ENCODE measurements at regions not wholly inside any gene's neighbourhood (a gene's known extent, or its start where the extent isn't known, plus 50 kb on each side); places are given as distances from the start of the nearest gene placed in this dataset.

DNA sequence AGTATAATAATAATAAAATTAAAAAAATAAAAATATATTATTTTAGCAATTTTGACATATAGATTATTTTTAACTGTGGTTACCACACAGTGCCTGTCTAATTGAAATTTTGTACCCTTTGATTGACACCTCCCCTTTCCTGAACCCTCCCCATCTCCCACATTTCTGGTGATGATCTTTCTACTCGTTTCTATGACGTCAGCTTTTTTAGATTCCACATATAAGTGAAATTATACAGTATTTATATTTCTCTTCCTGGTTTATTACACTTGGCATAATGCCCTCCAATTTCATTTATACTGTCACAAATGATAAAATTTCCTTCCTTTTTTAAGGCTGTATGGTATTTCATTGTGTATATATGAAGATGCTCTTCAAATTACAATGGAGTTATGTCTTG lies 258.1 kb upstream of the PTCHD4 start:
- TF ChIP-seq EZH2phosphoT487 (IDR thresholded peaks at IDR 0.05; ENCODE audit: insufficient read depth, low read depth) (no peak), EZH2 (IDR thresholded peaks at IDR 0.05; ENCODE audit: insufficient read depth, poor library complexity, severe bottlenecking) (no peak)

Data from GM23248 (cell line).